GM18498 (cell line): ENCODE measurements at regions not wholly inside any gene's neighbourhood (a gene's known extent, or its start where the extent isn't known, plus 50 kb on each side); places are given as distances from the start of the nearest gene placed in this dataset.
A peak's percentile ranks its signal among the peaks of the same experiment; 100 is the strongest.

Experiments used
- ATAC-seq: cut with Tn5 transposase; IDR thresholded peaks from one replicate; pipeline ENCODE4 v1.9.1; 2021; ENCODE audit warnings: mild to moderate bottlenecking, moderate library complexity; ENCODE audit not compliant: unreplicated experiment

GRCh38 chr15:39426552-39427532, 154.0 kb upstream of the THBS1 start:
- peak; percentile 88 for ATAC-seq

- no peak for ATAC-seq
Observed at GRCh38 chr15:39427705-39428104, 153.2 kb upstream of the THBS1 start.

- peak; percentile 37 for ATAC-seq
Observed at GRCh38 chr15:39429898-39430357, 151.0 kb upstream of the THBS1 start.

GRCh38 chr15:39430389-39430788, 150.5 kb upstream of the THBS1 start:
- no peak for ATAC-seq

- no peak for ATAC-seq
Observed at GRCh38 chr15:39431376-39431775, 149.5 kb upstream of the THBS1 start.

GRCh38 chr15:39432026-39432425, 148.9 kb upstream of the THBS1 start:
- ATAC-seq = no peak

- ATAC-seq = no peak
Observed at GRCh38 chr15:39432912-39433348, 147.9 kb upstream of the THBS1 start.

- ATAC-seq = no peak
Observed at GRCh38 chr15:39433376-39433775, 147.5 kb upstream of the THBS1 start.

- no peak for ATAC-seq
Observed at GRCh38 chr15:39434163-39434562, 146.7 kb upstream of the THBS1 start.

- ATAC-seq = no peak
Observed at GRCh38 chr15:39434751-39435238, 146.1 kb upstream of the THBS1 start.

- ATAC-seq = no peak
Observed at GRCh38 chr15:39435244-39435643, 145.6 kb upstream of the THBS1 start.

GRCh38 chr15:39438260-39438659, 142.6 kb upstream of the THBS1 start:
- ATAC-seq = no peak

- no peak for ATAC-seq
Observed at GRCh38 chr15:39438799-39439592, 141.9 kb upstream of the THBS1 start.

GRCh38 chr15:39442898-39443297, 138.0 kb upstream of the THBS1 start:
- ATAC-seq = no peak

- no peak for ATAC-seq
Observed at GRCh38 chr15:39443659-39444219, 137.1 kb upstream of the THBS1 start.

GRCh38 chr15:39444735-39445470, 136.0 kb upstream of the THBS1 start:
- ATAC-seq = no peak

- no peak for ATAC-seq
Observed at GRCh38 chr15:39445931-39446330, 134.9 kb upstream of the THBS1 start.

GRCh38 chr15:39447346-39447745, 133.5 kb upstream of the THBS1 start:
- no peak for ATAC-seq

- ATAC-seq = no peak
Observed at GRCh38 chr15:39447881-39448280, 133.0 kb upstream of the THBS1 start.

GRCh38 chr15:39448409-39448808, 132.5 kb upstream of the THBS1 start:
- no peak for ATAC-seq
